Fibroblast of the conjunctiva (primary cell): ENCODE measurements at regions not wholly inside any gene's neighbourhood (a gene's known extent, or its start where the extent isn't known, plus 50 kb on each side); places are given as distances from the start of the nearest gene placed in this dataset.
"Not testable (repeated sequence)": the region's sequence is repeated elsewhere in the genome, so short reads cannot be mapped to it uniquely, and the experiment has no call there.

Source experiments
- DNase-seq: peaks from one replicate; pipeline ENCODE4 v3.0.0-alpha.2; 2010; ENCODE audit warnings: low read depth

DNA sequence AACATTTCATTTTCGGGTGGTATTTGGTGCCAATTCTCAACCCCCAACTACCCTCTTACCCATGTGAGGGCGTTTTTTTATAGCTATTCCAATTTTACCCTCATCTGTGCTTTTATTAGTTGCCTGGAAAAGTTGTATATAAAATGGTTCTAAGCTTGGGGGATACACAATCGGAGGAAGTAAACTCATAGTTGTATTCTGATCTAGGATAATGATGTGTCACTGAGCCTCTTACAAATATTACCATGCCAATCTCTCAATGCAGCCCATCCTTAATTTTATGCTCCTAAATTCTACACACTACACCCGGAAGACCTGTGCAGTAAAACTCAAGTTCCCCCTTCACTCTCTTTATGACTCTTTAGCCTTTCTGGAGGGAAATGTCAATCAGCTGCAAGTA, 1206.5 kb upstream of the FLRT2 start:
- DNase-seq = no peak

DNA sequence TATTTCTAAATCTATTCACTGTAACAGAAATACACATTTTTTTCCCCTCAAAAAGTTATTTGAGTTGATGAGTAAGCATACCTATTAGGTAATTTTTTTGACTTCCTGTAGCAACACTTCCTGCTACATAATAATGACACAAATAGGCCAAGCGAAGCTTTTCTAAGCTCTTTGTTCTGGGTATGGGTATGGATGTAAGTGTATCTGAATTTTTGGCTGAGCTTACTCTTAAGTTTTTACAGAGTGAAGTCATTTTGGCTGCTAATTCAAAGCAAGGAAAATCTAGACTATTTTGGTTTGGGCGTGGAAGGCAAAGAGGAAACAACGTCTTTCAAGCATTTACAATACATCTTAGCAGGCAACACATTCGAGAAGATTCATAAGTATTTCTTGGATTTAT, 1206.0 kb upstream of the FLRT2 start:
- DNase-seq = peak; percentile 5

DNA sequence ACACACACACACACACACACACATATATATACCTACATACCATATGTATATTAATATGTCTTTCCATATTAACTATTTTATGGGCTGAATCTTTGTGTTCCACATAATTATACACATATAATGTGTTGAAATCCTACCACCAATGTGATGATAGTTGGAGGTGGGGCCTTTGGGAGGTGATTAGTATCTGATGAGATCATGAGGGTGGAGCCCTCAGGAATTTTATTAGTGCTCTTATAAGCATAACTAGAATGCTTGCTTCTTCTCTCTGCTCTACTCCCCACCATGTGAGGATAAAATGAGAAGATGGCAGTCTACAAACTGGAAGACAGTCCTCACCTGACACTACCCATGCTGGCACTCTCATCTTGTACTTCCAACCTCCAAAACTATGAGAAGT, 1193.5 kb upstream of the FLRT2 start:
- DNase-seq = no peak

DNA sequence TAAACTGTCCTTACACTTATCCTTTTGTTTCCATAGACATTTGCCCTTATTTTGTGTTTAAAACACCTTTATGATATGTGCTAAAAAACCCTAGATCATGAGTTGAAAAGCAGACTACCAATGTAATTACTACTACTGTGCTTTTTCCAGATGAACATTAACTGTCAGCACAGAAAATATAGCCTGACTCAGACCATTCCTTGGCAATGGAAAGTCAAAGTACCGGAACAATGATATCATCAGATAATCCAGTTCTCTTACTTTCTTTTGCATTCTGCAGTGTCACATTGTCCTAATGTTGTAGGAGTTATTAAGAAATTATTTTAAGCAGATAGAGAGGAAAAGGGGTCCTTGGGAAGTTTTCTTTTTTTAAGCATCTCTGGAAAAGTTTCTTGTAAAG, 1189.0 kb upstream of the FLRT2 start:
- no peak for DNase-seq

DNA sequence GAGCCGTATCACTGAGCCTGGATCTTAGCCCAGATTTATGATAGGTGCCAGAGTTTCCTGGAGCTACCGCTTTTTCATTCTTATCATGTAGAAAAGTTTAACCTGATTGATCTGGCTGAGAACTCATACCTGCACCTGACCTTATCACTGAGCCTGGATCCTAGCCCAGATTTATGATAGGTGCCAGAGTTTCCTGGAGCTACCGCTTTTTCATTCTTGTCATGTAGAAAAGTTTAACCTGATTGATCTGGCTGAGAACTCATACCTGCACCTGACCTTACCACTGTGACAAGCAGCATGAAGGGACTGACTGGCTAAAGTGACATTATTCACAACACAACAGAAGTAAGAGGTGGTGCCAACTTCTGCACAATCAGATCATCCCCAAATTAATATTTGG, 1188.1 kb upstream of the FLRT2 start:
- DNase-seq = not testable (repeated sequence)

DNA sequence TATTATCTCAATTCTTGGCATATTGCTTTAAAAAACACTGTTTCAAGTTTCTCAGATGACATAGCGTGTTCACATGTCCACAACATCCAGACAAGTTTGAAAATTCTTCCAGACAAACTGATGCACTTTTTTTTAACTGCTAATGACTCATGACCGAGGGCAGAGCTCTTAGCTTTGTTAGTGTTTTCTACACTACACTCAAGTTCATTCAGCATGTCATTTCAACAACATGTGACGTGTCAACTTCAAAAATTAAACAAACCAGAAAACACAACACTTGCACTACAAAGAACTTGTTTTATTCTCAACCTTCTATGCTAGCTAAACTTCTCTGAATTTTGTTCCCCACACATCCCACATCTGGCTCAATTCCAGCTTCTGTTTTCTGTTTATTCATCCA, 1186.3 kb upstream of the FLRT2 start:
- no peak for DNase-seq

DNA sequence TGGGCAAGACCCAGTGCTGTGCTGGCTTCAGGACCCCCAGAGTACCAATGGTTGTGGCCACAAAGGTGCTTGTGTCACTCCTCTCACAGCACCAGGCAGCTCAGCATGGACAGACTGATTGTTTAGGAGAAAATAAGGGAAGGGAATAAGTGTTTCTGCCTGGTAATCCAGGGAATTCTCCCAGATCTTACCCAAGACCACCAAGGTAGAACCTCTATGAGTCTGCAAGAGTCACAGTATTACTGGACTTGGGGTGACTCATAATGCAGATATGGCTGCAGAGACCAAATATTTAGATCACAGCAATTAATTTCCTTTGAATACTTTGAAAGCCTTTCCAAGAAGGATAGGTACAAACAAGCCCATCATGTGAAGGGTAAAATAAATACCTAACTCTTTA, 1178.3 kb upstream of the FLRT2 start:
- DNase-seq = no peak

DNA sequence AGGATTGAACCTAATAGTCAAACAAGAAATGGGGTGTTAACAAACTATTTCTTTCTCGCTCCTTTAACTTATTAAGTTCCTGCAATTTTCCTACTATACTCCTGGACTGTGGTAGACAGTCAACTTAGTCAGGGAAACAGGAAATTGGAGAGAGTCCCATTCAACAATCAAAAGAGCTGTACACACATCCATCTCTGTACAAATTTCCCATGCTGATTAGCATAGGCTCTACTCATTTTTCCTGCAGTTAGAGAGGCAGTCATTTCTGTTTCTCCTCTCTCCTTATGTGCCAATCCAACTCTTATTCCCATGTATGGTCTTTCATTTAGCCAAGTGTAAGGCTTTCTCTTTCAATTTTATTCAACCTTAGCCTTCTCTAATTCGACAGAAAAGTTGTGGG, 1168.5 kb upstream of the FLRT2 start:
- no peak for DNase-seq

DNA sequence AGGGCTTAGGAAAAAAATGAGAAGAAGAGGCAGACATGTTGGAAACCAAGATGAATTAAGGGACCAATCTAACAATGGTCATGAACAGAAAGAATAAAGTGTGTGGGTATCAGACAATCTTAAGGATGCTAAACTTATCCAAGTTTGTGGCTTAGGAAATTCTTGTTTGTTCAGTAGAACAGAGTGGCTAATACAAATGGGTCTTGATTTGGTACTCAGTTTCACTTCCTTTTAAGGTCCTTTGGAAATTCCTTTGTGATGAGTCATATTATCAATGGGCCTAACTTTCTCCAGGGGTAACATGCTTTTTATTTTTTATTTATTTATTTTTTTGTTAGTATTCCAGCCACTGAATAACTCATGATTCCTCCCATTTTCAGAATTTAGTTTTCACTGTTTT, 1154.7 kb upstream of the FLRT2 start:
- DNase-seq = no peak

DNA sequence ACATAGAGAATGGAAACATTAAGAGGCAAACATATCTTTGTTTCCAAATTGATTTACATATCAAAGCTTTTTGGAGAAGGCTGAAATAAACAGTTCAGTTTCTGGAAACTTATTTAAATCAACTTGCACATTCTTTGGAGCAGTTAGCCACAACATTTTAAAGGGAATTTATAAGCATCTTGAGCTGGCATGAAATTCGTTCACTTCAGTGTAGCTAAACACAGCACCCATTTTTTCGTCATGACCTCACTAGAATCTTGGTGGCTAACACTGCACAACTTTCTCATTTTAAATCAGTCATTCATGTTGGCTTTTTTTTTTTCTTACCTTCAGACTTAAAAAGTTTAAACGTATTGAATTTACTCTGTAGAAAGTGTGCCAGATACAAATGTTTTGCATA, 1139.9 kb upstream of the FLRT2 start:
- no peak for DNase-seq

DNA sequence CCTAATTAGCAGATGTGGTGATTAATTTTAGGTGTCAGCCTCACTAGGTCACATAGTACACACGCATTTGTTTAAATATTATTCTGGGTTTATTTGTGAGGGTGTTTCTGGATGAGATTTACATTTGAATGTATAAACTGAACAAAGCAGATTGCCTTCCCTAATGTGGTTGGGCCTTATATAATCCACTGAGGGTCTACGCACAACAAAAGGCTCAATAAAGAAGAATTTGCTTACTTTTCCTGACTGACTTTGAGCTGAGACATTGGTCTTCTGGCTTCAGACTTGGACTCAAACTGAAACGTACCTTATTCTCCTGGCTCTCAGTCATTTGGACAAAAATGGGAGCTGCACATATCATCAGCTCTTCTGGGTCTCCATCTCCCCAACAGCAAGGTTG, 1132.3 kb upstream of the FLRT2 start:
- no peak for DNase-seq

DNA sequence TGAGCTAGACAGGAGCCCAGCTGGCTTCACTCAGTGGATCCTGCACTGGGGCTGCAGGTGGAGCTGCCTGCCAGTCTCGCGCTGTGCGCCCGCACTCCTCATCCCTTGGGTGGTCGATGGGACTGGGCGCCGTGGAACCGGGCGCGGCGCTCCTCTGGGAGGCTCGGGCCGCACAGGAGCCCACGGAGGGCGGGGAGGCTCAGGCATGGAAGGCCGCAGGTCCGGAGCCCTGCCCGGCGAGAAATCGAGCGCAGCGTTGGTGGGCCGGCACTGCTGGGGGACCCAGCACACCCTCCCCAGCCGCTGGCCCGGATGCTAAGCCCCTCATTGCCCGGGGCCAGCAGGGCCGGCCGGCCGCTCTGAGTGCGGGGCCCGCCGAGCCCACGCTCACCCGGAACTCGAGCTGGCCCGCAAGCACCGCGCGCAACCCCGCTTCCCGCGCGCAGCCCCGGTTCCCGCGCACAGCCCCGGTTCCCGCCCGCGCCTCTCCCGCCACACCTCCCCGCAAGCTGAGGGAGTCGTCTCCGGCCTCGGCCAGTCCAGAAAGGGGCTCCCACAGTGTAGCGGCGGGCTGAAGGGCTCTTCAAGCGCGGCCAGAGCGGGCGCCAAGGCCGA, 1130.5 kb upstream of the FLRT2 start:
- no peak for DNase-seq

DNA sequence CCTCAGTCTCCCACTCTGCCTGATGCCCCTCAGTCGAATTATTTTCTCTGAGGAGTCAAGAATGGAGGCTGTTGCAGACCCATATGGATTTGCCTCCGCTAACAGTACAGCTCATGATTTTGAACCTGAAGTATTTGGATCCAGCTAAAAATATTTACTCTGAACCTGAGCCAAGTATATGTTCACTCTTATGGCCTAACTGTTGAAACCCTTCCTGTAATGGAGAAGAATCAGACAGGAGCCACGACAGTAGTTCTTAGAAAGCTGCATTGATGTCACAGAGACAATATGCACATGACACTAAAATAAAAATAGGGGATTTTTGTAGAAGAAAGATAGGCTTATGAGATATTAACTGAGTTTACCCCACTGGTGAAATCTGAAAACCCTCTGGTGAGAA, 1128.3 kb upstream of the FLRT2 start:
- no peak for DNase-seq

DNA sequence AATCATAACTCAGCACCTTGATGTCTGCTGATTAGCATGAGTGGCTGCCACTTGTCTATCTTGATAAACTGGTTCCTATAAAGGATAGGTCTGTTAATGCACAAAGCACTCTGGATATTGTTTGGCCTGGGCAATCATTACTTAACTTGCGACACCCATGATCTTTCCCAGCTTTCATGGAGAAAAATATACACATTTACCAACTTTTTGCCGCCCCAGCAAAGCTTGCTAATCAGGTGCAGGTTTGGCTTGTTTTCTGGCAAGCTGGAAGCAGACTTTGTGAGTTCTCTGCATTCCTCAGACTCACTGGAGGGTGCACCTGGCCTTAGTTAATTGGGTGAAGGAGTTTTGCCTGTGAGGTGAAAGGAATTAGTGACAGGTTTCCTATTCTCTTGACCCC, 1126.4 kb upstream of the FLRT2 start:
- no peak for DNase-seq

DNA sequence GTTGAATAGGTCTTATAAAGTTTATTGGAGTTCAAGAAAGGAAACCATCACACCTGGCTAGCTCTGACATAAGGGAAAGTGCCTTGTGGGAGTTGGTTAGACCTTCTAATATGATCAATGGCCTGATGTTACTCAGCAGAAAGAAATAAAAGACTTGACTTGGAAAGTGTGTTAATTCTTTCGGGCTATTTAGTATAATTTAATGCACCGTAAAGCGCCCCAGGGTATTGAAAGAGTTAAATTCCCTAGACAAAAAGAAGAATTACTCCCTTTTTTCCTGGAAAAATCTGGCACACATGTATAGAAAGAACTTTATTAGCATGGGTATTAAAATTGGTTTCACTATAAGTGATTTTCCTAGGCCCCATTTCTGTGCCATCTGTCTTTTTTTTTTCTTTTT, 1125.7 kb upstream of the FLRT2 start:
- no peak for DNase-seq

DNA sequence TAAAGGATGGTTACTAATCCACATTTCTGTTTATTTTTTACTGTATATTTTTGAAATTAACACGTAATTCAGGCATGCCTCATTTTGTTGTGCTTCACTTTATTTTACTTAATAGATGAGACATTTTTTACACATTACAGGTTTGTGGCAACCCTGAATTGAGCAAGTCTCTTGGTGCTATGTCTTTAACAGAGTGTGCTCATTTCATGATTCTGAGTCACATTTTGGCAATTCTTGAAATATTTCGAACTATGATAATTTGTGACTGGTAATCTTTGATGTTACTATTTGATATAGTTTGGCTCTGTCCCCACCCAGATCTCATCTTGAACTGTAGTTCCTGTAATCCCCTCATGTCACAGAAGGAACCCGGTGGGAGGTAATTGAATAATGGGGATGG, 1120.5 kb upstream of the FLRT2 start:
- DNase-seq = no peak

DNA sequence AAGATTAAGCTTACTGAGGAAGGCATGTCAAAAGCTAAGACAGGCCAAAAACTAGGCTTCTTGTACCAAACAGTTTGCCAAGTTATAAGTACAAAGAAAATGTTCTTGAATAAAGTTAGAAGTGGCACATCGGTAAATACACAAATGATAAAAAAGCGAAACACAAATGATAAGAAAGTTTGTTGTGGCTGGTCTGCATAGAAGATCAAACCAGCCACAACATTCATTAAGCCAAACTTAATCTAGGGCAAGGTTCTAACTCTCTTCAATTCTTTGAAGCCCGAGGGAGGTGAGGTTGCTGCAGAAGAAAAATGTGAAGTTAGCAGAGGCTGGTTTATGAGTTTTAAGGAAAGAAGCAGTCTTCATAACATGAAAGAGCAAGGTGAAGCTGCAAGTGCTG, 1119.6 kb upstream of the FLRT2 start:
- DNase-seq = no peak

DNA sequence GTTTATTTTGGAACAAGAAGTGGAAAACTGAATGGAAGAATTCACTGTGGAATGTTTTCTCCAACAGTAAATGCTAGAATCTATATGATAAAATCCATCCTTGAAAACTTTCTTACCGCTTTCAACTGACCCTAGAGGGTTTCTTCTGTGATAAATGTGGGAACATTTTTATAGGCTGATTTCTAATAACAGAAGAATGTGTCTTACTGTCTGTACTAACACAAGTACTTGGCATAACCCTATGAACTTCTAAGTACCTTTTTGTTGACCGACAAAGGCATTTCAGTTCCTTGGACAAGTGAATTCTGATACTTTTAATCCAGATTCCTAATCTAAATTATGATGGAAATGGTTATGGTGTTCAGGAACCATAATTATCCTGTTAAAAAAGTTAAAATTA, 1109.7 kb upstream of the FLRT2 start:
- DNase-seq = no peak

DNA sequence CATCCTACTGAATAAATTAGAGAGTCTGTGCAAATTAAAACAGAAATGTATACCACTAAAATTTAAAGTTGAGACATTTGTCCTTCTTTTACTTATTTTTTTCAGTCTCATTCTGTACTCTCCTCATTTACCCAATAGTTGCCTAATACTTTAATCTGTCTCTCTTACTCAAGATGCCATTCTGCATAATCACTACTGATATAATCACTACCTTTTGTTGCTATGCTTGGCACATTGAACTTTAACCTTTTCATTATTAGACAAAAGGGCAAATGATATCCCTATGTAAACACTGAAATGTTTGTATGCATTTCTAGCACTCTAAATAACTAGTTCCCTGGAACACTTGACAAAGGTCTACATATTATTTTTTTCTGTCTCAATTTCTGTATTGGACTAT, 1108.3 kb upstream of the FLRT2 start:
- DNase-seq = no peak

DNA sequence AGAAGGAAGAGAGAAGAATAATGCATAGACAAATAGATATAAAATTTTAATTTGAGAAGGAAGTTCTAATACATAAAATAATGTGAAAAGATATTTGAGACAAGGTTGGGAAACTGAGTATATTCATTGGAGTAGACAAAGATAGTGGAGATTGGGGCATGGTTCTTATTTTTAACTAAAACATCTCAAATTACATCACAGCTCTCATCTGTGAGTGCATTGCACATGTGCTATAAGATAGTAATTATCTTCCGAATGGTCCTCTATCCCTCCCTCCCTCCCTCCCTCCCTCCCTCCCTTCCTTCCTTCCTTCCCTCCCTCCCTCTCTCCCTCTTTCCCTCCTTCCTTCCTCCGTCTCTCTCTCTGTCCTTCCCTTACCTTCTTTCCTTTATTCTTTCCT, 1104.0 kb upstream of the FLRT2 start:
- no peak for DNase-seq

DNA sequence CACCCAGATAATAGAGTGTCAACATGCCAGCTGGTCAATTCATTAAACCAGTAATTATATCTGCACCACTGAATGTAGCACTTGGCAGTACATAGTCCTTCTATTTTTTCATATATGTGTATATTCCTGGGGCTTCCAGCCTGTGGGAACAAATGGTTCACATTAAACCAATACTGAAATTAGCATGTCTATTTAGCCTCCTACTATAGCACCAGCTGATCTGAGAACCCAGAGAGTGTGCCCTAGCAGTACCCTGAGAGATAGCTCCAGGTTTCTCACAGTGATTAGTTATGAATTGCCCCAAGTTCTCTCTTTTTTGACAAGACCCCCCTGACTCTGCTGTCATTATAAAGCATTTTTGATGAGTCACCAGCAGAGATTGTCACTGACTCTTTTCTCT, 1097.3 kb upstream of the FLRT2 start:
- DNase-seq = no peak

DNA sequence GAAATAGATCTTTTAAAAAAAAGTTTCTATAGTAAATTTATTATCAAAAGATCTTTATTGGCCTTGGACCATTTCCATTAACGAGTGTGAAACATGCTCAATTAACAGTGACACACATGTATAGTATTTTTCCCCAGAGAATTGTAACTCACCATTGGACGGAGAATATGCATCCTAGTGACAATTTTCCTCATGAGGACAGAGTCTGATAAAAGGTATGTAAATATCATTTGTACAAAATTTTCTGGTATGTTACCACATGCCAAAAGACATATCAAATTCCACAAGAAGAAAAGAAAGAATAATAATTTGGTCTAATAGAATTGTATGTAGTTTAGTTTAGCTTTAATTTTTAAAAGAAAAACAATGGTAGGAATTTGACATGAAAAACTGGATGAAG, 1096.0 kb upstream of the FLRT2 start:
- DNase-seq = no peak

DNA sequence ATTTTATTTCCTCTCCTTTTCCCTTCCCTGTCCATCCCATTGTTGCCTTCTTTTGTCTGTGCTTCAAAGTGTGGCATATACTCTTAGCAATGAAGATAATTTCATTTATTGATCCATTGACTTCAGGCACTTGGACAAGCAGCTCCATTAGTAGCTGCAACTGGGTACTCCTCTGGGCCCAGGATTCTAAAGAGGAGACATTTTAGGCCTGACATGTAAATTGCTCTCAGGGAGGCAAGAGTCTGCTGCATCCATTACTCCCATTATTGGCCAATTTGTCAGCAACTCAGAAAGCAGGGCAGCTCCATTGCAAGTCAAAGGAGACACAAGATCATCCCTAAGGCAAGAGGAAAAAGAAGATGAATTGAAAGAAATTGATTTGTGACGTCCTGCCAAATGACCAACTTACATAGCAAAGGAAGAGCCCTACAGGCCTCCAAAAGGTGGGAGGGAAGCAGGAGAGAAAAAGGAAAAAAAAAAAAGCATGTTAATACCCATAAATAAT, 1094.1 kb upstream of the FLRT2 start:
- DNase-seq = no peak

DNA sequence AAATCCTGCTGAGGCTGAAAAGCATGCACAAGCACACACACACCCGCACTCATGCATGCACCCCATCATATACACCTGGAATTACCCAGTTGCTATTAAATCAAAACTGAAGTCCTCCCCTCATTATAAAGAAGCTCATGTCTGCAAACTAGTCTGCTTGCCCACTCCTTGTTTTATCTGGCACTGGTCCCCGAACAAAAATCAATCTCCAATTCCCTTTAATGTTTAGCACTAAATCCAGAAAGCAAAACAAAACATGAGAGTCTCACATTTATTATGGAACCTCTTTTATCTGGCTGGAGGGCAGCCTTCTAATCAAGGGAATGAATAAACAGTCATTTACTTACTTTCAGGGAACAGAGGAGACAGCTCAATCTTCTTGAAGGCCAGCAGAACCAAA, 1093.4 kb upstream of the FLRT2 start:
- no peak for DNase-seq

DNA sequence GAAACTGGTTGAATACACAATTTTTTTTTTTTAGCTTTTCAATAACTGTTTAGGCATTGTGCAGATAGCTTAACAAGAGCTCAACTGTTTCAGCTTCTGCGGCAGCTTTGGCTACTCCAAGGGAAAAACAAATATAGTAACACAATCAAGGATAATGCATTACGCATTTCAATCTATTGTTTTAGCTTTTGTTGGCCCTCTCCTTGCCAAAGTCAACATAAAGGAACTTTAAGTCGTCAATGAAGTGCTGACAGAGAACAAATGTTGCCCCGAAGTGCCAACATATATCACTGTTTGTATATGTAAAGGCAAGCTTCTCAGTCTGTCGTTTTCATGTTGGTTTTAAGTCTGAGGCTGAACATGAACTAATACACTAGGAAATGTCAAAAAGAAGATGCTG, 1087.4 kb upstream of the FLRT2 start:
- DNase-seq = no peak
